ENCODE measurements at regions not wholly inside any gene's neighbourhood (a gene's known extent, or its start where the extent isn't known, plus 50 kb on each side); places are given as distances from the start of the nearest gene placed in this dataset.

- TF ChIP-seq CTCF (IDR thresholded peaks at IDR 0.05; ENCODE audit: control extremely low read depth, extremely low read depth, low read depth, missing control alignments): no peak
- no peak for DNase-seq (ENCODE audit: extremely low spot score)
- ChIA-PET POLR2A (no interaction called here), CTCF (interaction anchor here (1.0 kb wide), 1 partner anchor 9 kb away, joined by 3 read pairs; no protein-coding TSS in a partner anchor)
Observed at GRCh38 chr18:24782566-24782965, 322.1 kb downstream of the HRH4 start.

GRCh38 chr18:24785019-24785418 is 324.6 kb downstream of the HRH4 start:
- TF ChIP-seq CTCF (IDR thresholded peaks at IDR 0.05; ENCODE audit: control extremely low read depth, extremely low read depth, low read depth, missing control alignments): no peak
- DNase-seq (ENCODE audit: extremely low spot score): no peak
- POLR2A ChIA-PET: no interaction called here
- CTCF ChIA-PET: no interaction called here

GRCh38 chr18:24786027-24786426 is 325.6 kb downstream of the HRH4 start:
- no peak for TF ChIP-seq CTCF (IDR thresholded peaks at IDR 0.05; ENCODE audit: control extremely low read depth, extremely low read depth, low read depth, missing control alignments)
- DNase-seq (ENCODE audit: extremely low spot score): no peak
- ChIA-PET POLR2A (no interaction called here), CTCF (interaction anchor here (1.3 kb wide), 1 partner anchor 13 kb away, joined by 3 read pairs; no protein-coding TSS in a partner anchor)

- ChIA-PET CTCF (no interaction called here), POLR2A (no interaction called here)
- TF ChIP-seq CTCF (IDR thresholded peaks at IDR 0.05; ENCODE audit: control extremely low read depth, extremely low read depth, low read depth, missing control alignments): no peak
- no peak for DNase-seq (ENCODE audit: extremely low spot score)
Observed at GRCh38 chr18:24790347-24790746, 329.9 kb downstream of the HRH4 start.

- TF ChIP-seq CTCF (IDR thresholded peaks at IDR 0.05; ENCODE audit: control extremely low read depth, extremely low read depth, low read depth, missing control alignments): no peak
- POLR2A ChIA-PET: no interaction called here
- CTCF ChIA-PET: no interaction called here
- DNase-seq (ENCODE audit: extremely low spot score): no peak
Observed at GRCh38 chr18:24791751-24792545, 331.5 kb downstream of the HRH4 start.

GRCh38 chr18:24793742-24794141 is 333.3 kb downstream of the HRH4 start:
- DNase-seq (ENCODE audit: extremely low spot score): no peak
- CTCF ChIA-PET: no interaction called here
- no peak for TF ChIP-seq CTCF (IDR thresholded peaks at IDR 0.05; ENCODE audit: control extremely low read depth, extremely low read depth, low read depth, missing control alignments)
- POLR2A ChIA-PET: no interaction called here
